ENCODE measurements at regions not wholly inside any gene's neighbourhood (a gene's known extent, or its start where the extent isn't known, plus 50 kb on each side); places are given as distances from the start of the nearest gene placed in this dataset.
"Not testable (repeated sequence)": the region's sequence is repeated elsewhere in the genome, so short reads cannot be mapped to it uniquely, and the experiment has no call there.

GRCh38 chr12:97005174-97005573, 98.1 kb downstream of the NEDD1 start:
- no peak for DNase-seq (ENCODE audit: low spot score)

- DNase-seq (ENCODE audit: low spot score): no peak
Observed at GRCh38 chr12:97005646-97006045, 98.6 kb downstream of the NEDD1 start.

- DNase-seq (ENCODE audit: low spot score): no peak
Observed at GRCh38 chr12:97006585-97006984, 99.5 kb downstream of the NEDD1 start.

GRCh38 chr12:97016163-97016562, 109.1 kb downstream of the NEDD1 start:
- no peak for DNase-seq (ENCODE audit: low spot score)

- DNase-seq (ENCODE audit: low spot score): no peak
Observed at GRCh38 chr12:97017213-97017612, 110.2 kb downstream of the NEDD1 start.

GRCh38 chr12:97022536-97023230, 115.6 kb downstream of the NEDD1 start:
- DNase-seq (ENCODE audit: low spot score): no peak

GRCh38 chr12:97024393-97024792, 117.3 kb downstream of the NEDD1 start:
- DNase-seq (ENCODE audit: low spot score): no peak

GRCh38 chr12:97026901-97027300, 119.8 kb downstream of the NEDD1 start:
- DNase-seq (ENCODE audit: low spot score): no peak

- DNase-seq (ENCODE audit: low spot score): no peak
Observed at GRCh38 chr12:97027482-97027881, 120.4 kb downstream of the NEDD1 start.

GRCh38 chr12:97038131-97038530, 131.1 kb downstream of the NEDD1 start:
- DNase-seq (ENCODE audit: low spot score): no peak

GRCh38 chr12:97038834-97039233, 131.8 kb downstream of the NEDD1 start:
- DNase-seq (ENCODE audit: low spot score): no peak

GRCh38 chr12:97046901-97047300, 139.8 kb downstream of the NEDD1 start:
- no peak for DNase-seq (ENCODE audit: low spot score)

GRCh38 chr12:97047361-97047760, 140.3 kb downstream of the NEDD1 start:
- DNase-seq (ENCODE audit: low spot score): no peak

- no peak for DNase-seq (ENCODE audit: low spot score)
Observed at GRCh38 chr12:97048421-97049035, 141.5 kb downstream of the NEDD1 start.

GRCh38 chr12:97050509-97050908, 143.5 kb downstream of the NEDD1 start:
- no peak for DNase-seq (ENCODE audit: low spot score)

GRCh38 chr12:97051341-97051740, 144.3 kb downstream of the NEDD1 start:
- DNase-seq (ENCODE audit: low spot score): no peak

- no peak for DNase-seq (ENCODE audit: low spot score)
Observed at GRCh38 chr12:97061171-97061570, 154.1 kb downstream of the NEDD1 start.

- no peak for DNase-seq (ENCODE audit: low spot score)
Observed at GRCh38 chr12:97063292-97063935, 156.4 kb downstream of the NEDD1 start.

GRCh38 chr12:97075161-97075933, 168.3 kb downstream of the NEDD1 start:
- DNase-seq (ENCODE audit: low spot score): no peak

GRCh38 chr12:97075934-97076630, 169.0 kb downstream of the NEDD1 start:
- no peak for DNase-seq (ENCODE audit: low spot score)

- DNase-seq (ENCODE audit: low spot score): not testable (repeated sequence)
Observed at GRCh38 chr12:97076912-97077311, 169.9 kb downstream of the NEDD1 start.

GRCh38 chr12:97082029-97082428, 175.0 kb downstream of the NEDD1 start:
- no peak for DNase-seq (ENCODE audit: low spot score)
